Breast epithelium (tissue), 3 donors: ENCODE measurements at regions not wholly inside any gene's neighbourhood (a gene's known extent, or its start where the extent isn't known, plus 50 kb on each side); places are given as distances from the start of the nearest gene placed in this dataset.

Experiments used
- POLR2A ChIP-seq: fragments of 450-650 bp; IDR thresholded peaks from one replicate; pipeline ENCODE4 v1.6.1; 2016; ENCODE audit warnings: antibody characterized with exemption, mild to moderate bottlenecking, moderate library complexity
- POLR2AphosphoS5 ChIP-seq, 3 donors: sonication (generic); formaldehyde crosslinking; IDR thresholded peaks; one replicate each; pipeline ENCODE4 v1.6.1; 2017; ENCODE audit warnings: antibody characterized with exemption in 3 of 3
- TF ChIP-seq, protein P1 (sequence below), 3 donors: fragments of 450-650 bp; IDR thresholded peaks; one replicate each; pipeline ENCODE4 v1.5.1; 2016 to 2017; ENCODE audit warnings: antibody characterized with exemption in 3 of 3, mild to moderate bottlenecking in 3 of 3, moderate library complexity in 3 of 3

DNA sequence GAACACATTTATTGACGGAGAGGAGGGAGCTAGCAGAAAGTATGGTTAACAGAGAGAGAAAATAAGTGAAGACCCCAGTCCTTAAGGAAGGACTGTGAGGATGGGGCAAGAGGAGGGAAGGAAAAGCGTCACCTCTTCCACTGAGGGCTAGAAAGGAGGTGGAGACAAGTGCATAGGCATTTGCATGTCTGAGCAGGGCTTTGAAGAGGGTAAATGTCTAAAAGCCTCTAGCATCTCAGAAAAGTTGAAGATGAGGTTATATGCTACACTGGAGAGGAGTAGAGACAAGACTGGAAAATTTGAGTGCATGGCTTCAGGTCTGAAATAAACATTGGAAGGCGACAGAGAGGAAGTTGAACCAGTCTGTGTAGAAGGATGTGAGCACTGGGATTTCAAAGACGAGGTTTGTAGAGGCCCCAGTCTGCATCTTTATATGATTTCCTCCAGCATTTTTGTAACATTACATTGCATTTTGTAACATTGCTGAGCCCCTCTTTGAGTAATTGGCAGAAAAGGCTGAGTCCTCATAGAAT is 98.5 kb upstream of the IFNG-AS1 start:
- TF ChIP-seq, protein P1, sequence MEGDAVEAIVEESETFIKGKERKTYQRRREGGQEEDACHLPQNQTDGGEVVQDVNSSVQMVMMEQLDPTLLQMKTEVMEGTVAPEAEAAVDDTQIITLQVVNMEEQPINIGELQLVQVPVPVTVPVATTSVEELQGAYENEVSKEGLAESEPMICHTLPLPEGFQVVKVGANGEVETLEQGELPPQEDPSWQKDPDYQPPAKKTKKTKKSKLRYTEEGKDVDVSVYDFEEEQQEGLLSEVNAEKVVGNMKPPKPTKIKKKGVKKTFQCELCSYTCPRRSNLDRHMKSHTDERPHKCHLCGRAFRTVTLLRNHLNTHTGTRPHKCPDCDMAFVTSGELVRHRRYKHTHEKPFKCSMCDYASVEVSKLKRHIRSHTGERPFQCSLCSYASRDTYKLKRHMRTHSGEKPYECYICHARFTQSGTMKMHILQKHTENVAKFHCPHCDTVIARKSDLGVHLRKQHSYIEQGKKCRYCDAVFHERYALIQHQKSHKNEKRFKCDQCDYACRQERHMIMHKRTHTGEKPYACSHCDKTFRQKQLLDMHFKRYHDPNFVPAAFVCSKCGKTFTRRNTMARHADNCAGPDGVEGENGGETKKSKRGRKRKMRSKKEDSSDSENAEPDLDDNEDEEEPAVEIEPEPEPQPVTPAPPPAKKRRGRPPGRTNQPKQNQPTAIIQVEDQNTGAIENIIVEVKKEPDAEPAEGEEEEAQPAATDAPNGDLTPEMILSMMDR (IDR thresholded peaks at IDR 0.05), result no peak
- TF ChIP-seq POLR2AphosphoS5 (IDR thresholded peaks at IDR 0.05), result no peak
- TF ChIP-seq POLR2A, result no peak
